Endothelial cell (in vitro differentiated cells): ENCODE measurements at regions not wholly inside any gene's neighbourhood (a gene's known extent, or its start where the extent isn't known, plus 50 kb on each side); places are given as distances from the start of the nearest gene placed in this dataset.
"Not testable (repeated sequence)": the region's sequence is repeated elsewhere in the genome, so short reads cannot be mapped to it uniquely, and the experiment has no call there.

Experiments
- DNase-seq: peaks from one replicate; pipeline ENCODE4 v3.0.0; 2021; ENCODE audit warnings: low spot score
- H3K27ac Mint-ChIP-seq: one replicate; pipeline ENCODE4 v1.8.0; 2021; ENCODE audit warnings: mixed read lengths, inconsistent platforms; ENCODE audit not compliant: unreplicated experiment
- H3K27me3 Mint-ChIP-seq: one replicate; pipeline ENCODE4 v1.8.0; 2021; ENCODE audit warnings: mild to moderate bottlenecking, moderate library complexity, mixed read lengths, inconsistent platforms; ENCODE audit not compliant: unreplicated experiment
- H3K36me3 Mint-ChIP-seq: one replicate; pipeline ENCODE4 v1.8.0; 2021; ENCODE audit warnings: mild to moderate bottlenecking, low read depth, mixed read lengths, inconsistent platforms; ENCODE audit not compliant: unreplicated experiment
- H3K4me1 Mint-ChIP-seq: one replicate; pipeline ENCODE4 v1.8.0; 2021; ENCODE audit warnings: mild to moderate bottlenecking, mixed read lengths, inconsistent platforms; ENCODE audit not compliant: unreplicated experiment
- H3K4me3 Mint-ChIP-seq: one replicate; pipeline ENCODE4 v1.8.0; 2021; ENCODE audit warnings: mild to moderate bottlenecking, mixed read lengths, inconsistent platforms; ENCODE audit not compliant: unreplicated experiment
- H3K9me3 Mint-ChIP-seq: one replicate; pipeline ENCODE4 v1.8.0; 2021; ENCODE audit warnings: mixed read lengths, inconsistent platforms; ENCODE audit not compliant: unreplicated experiment
- TF ChIP-seq, protein P1 (sequence below): fragments of 200-600 bp; sonication (generic); IDR thresholded peaks from one replicate; pipeline ENCODE4 v1.5.0; 2021; ENCODE audit warnings: antibody characterized with exemption; ENCODE audit not compliant: unreplicated experiment

GRCh38 chr11:130979386-130979972 is 63.2 kb upstream of the SNX19 start:
- DNase-seq = peak; percentile 9
- H3K9me3 Mint-ChIP-seq = no peaks in the 10 kb centered on the region
- H3K27me3 Mint-ChIP-seq = peaks cover 3% of the 10 kb centered on the region
- no peak overlapping the region for H3K27ac Mint-ChIP-seq
- no peaks in the 10 kb centered on the region for H3K36me3 Mint-ChIP-seq
- no peak overlapping the region for H3K4me3 Mint-ChIP-seq
- TF ChIP-seq, protein P1, sequence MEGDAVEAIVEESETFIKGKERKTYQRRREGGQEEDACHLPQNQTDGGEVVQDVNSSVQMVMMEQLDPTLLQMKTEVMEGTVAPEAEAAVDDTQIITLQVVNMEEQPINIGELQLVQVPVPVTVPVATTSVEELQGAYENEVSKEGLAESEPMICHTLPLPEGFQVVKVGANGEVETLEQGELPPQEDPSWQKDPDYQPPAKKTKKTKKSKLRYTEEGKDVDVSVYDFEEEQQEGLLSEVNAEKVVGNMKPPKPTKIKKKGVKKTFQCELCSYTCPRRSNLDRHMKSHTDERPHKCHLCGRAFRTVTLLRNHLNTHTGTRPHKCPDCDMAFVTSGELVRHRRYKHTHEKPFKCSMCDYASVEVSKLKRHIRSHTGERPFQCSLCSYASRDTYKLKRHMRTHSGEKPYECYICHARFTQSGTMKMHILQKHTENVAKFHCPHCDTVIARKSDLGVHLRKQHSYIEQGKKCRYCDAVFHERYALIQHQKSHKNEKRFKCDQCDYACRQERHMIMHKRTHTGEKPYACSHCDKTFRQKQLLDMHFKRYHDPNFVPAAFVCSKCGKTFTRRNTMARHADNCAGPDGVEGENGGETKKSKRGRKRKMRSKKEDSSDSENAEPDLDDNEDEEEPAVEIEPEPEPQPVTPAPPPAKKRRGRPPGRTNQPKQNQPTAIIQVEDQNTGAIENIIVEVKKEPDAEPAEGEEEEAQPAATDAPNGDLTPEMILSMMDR = peak; percentile 71
- H3K4me1 Mint-ChIP-seq = no peaks in the 10 kb centered on the region

DNA sequence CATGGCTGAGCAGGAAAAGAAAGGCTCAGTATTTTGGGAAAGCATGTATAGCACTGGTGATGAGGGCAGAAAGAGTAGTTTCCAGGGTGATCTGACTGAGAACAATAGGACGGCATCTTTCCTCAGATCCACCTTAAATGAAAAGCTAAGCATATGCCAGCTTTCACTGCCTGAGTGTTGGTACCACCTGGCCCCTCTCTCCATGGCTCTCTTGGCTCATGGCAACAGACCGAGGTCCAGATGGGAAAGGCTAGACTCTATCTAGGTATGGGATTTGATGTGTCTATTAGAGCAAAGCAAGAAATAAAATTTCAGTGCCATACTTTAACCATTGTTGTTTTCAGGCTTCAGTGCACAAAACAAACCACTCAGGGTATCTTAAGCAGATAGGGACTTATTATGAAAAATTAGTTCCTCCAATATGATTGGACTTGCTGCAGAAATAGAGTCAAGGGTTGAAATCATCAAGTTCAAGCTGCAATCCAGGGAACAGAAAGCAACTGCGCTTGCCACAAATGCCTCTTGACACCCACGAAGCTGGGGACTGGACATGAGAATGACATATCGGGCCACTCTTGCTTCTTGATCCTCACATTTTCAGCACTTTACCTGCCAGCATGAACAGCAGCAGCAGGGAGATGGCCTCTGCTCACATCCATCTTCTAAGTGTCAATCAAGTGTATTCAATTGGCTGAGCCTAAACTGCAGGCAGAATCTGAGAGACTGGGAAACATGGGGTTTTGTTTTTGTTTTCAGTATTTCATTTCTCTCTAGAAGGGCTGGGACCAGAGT is 64.0 kb upstream of the SNX19 start:
- Mint-ChIP-seq H3K27ac (no peak overlapping the region), H3K9me3 (no peaks in the 10 kb centered on the region), H3K4me3 (no peak overlapping the region), H3K4me1 (no peaks in the 10 kb centered on the region), H3K36me3 (no peaks in the 10 kb centered on the region), H3K27me3 (peaks cover 3% of the 10 kb centered on the region)
- TF ChIP-seq, protein P1 = no peak
- DNase-seq = no peak

DNA sequence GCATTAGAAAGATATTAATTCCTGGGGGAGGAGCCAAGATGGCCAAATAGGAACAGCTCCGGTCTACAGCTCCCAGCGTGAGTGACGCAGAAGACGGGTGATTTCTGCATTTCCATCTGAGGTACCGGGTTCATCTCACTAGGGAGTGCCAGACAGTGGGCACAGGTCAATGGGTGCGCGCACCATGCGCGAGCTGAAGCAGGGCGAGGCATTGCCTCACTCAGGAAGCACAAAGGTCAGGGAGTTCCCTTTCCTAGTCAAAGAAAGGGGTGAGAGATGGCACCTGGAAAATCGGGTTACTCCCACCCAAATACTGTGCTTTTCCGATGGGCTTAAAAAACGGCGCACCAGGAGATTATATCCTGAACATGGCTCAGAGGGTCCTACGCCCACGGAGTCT is 68.0 kb upstream of the SNX19 start:
- not testable (repeated sequence) for DNase-seq, H3K27me3 Mint-ChIP-seq, H3K36me3 Mint-ChIP-seq, H3K27ac Mint-ChIP-seq, H3K9me3 Mint-ChIP-seq, H3K4me1 Mint-ChIP-seq, H3K4me3 Mint-ChIP-seq

GRCh38 chr11:130992788-130993187 is 76.5 kb upstream of the SNX19 start:
- no peak overlapping the region for H3K4me3 Mint-ChIP-seq
- no peak overlapping the region for H3K27ac Mint-ChIP-seq
- TF ChIP-seq, protein P1 = no peak
- no peaks in the 10 kb centered on the region for H3K36me3 Mint-ChIP-seq
- no peak for DNase-seq
- no peaks in the 10 kb centered on the region for H3K9me3 Mint-ChIP-seq
- no peaks in the 10 kb centered on the region for H3K27me3 Mint-ChIP-seq
- no peaks in the 10 kb centered on the region for H3K4me1 Mint-ChIP-seq

GRCh38 chr11:130994043-130994442 is 77.8 kb upstream of the SNX19 start:
- Mint-ChIP-seq H3K9me3 (no peaks in the 10 kb centered on the region), H3K4me1 (no peaks in the 10 kb centered on the region), H3K4me3 (no peak overlapping the region), H3K36me3 (no peaks in the 10 kb centered on the region), H3K27ac (no peak overlapping the region), H3K27me3 (no peaks in the 10 kb centered on the region)
- TF ChIP-seq, protein P1 = no peak
- DNase-seq = no peak
